ENCODE measurements at regions not wholly inside any gene's neighbourhood (a gene's known extent, or its start where the extent isn't known, plus 50 kb on each side); places are given as distances from the start of the nearest gene placed in this dataset.

- TF ChIP-seq HDGF (IDR thresholded peaks at IDR 0.05; ENCODE audit: borderline replicate concordance): no peak
- no peak for TF ChIP-seq PKNOX1 (IDR thresholded peaks at IDR 0.05)
Measured at GRCh38 chr9:87390361-87390760, 107.3 kb upstream of the DAPK1 start.
